CD14-positive monocyte (primary cell): ENCODE measurements at regions not wholly inside any gene's neighbourhood (a gene's known extent, or its start where the extent isn't known, plus 50 kb on each side); places are given as distances from the start of the nearest gene placed in this dataset.

Experiments
- DNase-seq, 3 donors: peaks; one replicate each; pipeline ENCODE4 v3.0.0-alpha.2; 2011 to 2022
- H2AFZ ChIP-seq: 2 replicates; pipeline ENCODE4 v1.6.0; 2012; ENCODE audit warnings: mild to moderate bottlenecking, low read depth, low read length, inconsistent platforms; ENCODE audit not compliant: insufficient read depth, poor library complexity, severe bottlenecking
- H3K27ac ChIP-seq, 2 donors: 1 replicate in 1 of 2; 2 replicates in 1 of 2; pipeline ENCODE4 v1.5.1; 2012 to 2013; ENCODE audit warnings: low read length in 2 of 2, control low read depth in 1 of 2, inconsistent platforms in 1 of 2, low read depth in 1 of 2, mild to moderate bottlenecking in 1 of 2
- H3K27me3 ChIP-seq, 2 donors: one replicate each; pipeline versions ENCODE4 v1.6.0 to v1.6.1; 2011 to 2013; ENCODE audit warnings: low read length in 2 of 2; ENCODE audit not compliant: control insufficient read depth in 2 of 2, insufficient read depth in 2 of 2
- H3K36me3 ChIP-seq, 2 donors: replicated peaks in 1 of 2; 1 replicate in 1 of 2; 2 replicates in 1 of 2; pipeline versions ENCODE4 v1.5.1 to v1.6.1; 2012 to 2013; ENCODE audit warnings: low read length in 2 of 2, control low read depth in 1 of 2, inconsistent platforms in 1 of 2, mild to moderate bottlenecking in 1 of 2; ENCODE audit not compliant: insufficient read depth in 2 of 2, control insufficient read depth in 1 of 2
- H3K4me1 ChIP-seq, 2 donors: 1 replicate in 1 of 2; 2 replicates in 1 of 2; pipeline versions ENCODE4 v1.5.1 to v1.6.1; 2012 to 2013; ENCODE audit warnings: low read length in 2 of 2, control low read depth in 1 of 2, inconsistent platforms in 1 of 2, mild to moderate bottlenecking in 1 of 2, moderate library complexity in 1 of 2; ENCODE audit not compliant: insufficient read depth in 2 of 2, control insufficient read depth in 1 of 2
- H3K4me2 ChIP-seq: replicated peaks from 2 replicates; pipeline ENCODE3; 2012; ENCODE audit warnings: low read length, moderate library complexity, mild to moderate bottlenecking; ENCODE audit not compliant: poor library complexity, severe bottlenecking; ENCODE audit errors: extremely low read depth
- H3K4me3 ChIP-seq, 3 experiments: fragments of 200-600 bp in 1 of 3; sonication (generic) in 1 of 3; replicated peaks in 1 of 3; 1 replicate in 2 of 3; 2 replicates in 1 of 3; pipeline ENCODE4 v1.5.1; 2011 to 2013; ENCODE audit warnings: low read length in 3 of 3, mild to moderate bottlenecking in 3 of 3, control low read depth in 2 of 3, low read depth in 2 of 3, inconsistent platforms in 1 of 3, moderate library complexity in 1 of 3
- H3K79me2 ChIP-seq: 2 replicates; pipeline ENCODE4 v1.6.0; 2012; ENCODE audit warnings: mild to moderate bottlenecking, control low read depth, inconsistent platforms, low read length, moderate library complexity; ENCODE audit not compliant: insufficient read depth
- H3K9ac ChIP-seq: 2 replicates; pipeline ENCODE4 v1.6.0; 2017; ENCODE audit warnings: low read length, mild to moderate bottlenecking; ENCODE audit not compliant: insufficient read depth, poor library complexity, severe bottlenecking
- H3K9me3 ChIP-seq, 2 donors: replicated peaks in 1 of 2; 1 replicate in 1 of 2; 2 replicates in 1 of 2; pipeline versions ENCODE4 v1.5.1 to v1.6.1; 2012 to 2013; ENCODE audit warnings: low read length in 2 of 2, control low read depth in 1 of 2; ENCODE audit not compliant: control insufficient read depth in 1 of 2, insufficient read depth in 1 of 2
- H4K20me1 ChIP-seq: 2 replicates; pipeline ENCODE4 v1.6.0; 2012; ENCODE audit warnings: mild to moderate bottlenecking, low read length, control low read depth, moderate library complexity; ENCODE audit not compliant: insufficient read depth
- H3K27ac Mint-ChIP-seq, 7 donors: one replicate each; pipeline ENCODE4 v1.8.0; 2020; ENCODE audit warnings: mild to moderate bottlenecking in 7 of 7, mixed read lengths in 7 of 7, moderate library complexity in 6 of 7, inconsistent platforms in 2 of 7
- H3K27me3 Mint-ChIP-seq, 3 donors: one replicate each; pipeline ENCODE4 v1.8.0; 2021 to 2022; ENCODE audit warnings: low read depth in 3 of 3, mild to moderate bottlenecking in 3 of 3, mixed read lengths in 3 of 3, moderate library complexity in 3 of 3, inconsistent platforms in 1 of 3
- H3K36me3 Mint-ChIP-seq, 2 donors: one replicate each; pipeline ENCODE4 v1.8.0; 2020; ENCODE audit warnings: mixed read lengths in 2 of 2, inconsistent platforms in 1 of 2, mild to moderate bottlenecking in 1 of 2
- H3K4me1 Mint-ChIP-seq: one replicate; pipeline ENCODE4 v1.8.0; 2020; ENCODE audit warnings: mild to moderate bottlenecking, mixed read lengths
- H3K4me3 Mint-ChIP-seq, 2 donors: one replicate each; pipeline ENCODE4 v1.8.0; 2020; ENCODE audit warnings: mild to moderate bottlenecking in 2 of 2, mixed read lengths in 2 of 2, moderate library complexity in 1 of 2
- H3K9me3 Mint-ChIP-seq, 7 donors: one replicate each; pipeline ENCODE4 v1.8.0; 2020 to 2022; ENCODE audit warnings: mixed read lengths in 7 of 7, mild to moderate bottlenecking in 6 of 7, moderate library complexity in 6 of 7, inconsistent platforms in 2 of 7
- CTCF ChIP-seq: fragments of 200-600 bp; IDR thresholded peaks from one replicate; pipeline ENCODE4 v1.8.0; 2022; ENCODE audit warnings: antibody characterized with exemption, mild to moderate bottlenecking
- WGBS: methylation state at CpG from one replicate; pipeline ENCODE4 v1.1.5; 2013; ENCODE audit warnings: missing lambda C conversion rate; ENCODE audit not compliant: insufficient coverage; 5-methylcytosine and 5-hydroxymethylcytosine counted together
- intact Hi-C, 2 donors: fragments of 100-400 bp; cut with micrococcal nuclease; formaldehyde crosslinking; loops; one replicate each; pipeline versions ENCODE4 v1.15.0 to v1.15.1; 2023

DNA sequence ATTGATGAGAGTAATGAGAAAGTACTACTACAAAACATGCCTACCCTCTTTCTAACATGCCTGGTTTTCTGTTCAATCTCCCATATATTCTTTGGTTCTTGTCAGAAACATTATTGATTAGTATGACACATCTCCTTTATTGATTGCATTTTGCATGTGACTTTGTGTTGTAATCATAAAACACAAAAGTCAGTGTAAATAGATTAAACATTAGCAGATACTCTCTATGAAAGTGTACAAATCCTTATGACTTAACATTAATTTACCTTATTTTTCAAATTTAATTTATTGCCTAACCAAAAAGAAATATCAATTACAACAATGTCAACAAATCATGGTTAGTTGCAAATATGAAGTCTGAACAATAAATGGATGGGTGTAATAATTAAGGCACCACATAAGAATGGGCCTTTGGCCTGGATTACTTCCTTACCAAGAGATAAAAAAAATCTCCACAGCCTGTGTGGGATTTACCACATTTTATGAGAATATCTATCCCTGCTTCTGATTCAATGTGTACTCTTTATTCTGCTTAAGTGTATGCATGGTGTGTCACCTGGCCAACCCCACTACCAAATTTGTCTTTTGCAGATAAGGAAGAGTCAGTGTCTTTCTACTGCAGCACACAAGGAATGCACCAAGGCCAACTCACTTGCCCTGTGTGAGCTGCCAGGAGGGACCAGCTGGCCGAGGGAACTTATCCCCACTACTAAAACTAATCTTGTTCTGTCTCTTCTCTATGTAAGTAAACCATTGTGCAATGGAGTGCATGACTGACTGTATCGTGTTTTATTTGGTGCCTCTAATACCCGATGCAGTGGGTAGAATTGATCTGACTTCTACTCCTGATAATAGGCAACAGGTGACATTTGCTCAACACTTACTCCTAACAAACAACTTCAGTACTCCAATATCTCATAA lies 1001.9 kb upstream of the CDH10 start:
- no peak overlapping the region for H3K4me3 Mint-ChIP-seq
- Histone ChIP-seq H4K20me1 (no peaks in the 10 kb centered on the region), H2AFZ (no peak overlapping the region), H3K79me2 (no peaks in the 10 kb centered on the region), H3K36me3 (no peaks in the 10 kb centered on the region), H3K9ac (no peak overlapping the region), H3K4me1 (no peaks in the 10 kb centered on the region), H3K4me2 (no peak overlapping the region), H3K9me3 (peaks cover 4 to 5% of the 10 kb centered on the region in 2 donors), H3K27ac (no peak overlapping the region), H3K27me3 (no peaks in the 10 kb centered on the region), H3K4me3 (no peak overlapping the region)
- no peaks in the 10 kb centered on the region for H3K4me1 Mint-ChIP-seq
- no CpG with 5 or more reads among the region's 3 CpGs for WGBS
- no peak for DNase-seq
- H3K9me3 Mint-ChIP-seq: peaks cover 0 to 12% (median 4%) of the 10 kb centered on the region in 7 donors
- intact Hi-C loops: no loop called here
- peaks cover 0 to 2% (median 2%) of the 10 kb centered on the region in 3 donors for H3K27me3 Mint-ChIP-seq
- H3K27ac Mint-ChIP-seq: no peak overlapping the region
- no peak for TF ChIP-seq CTCF
- no peaks in the 10 kb centered on the region for H3K36me3 Mint-ChIP-seq

GRCh38 chr5:25641124-25641523 lies 996.3 kb upstream of the CDH10 start:
- H3K79me2 ChIP-seq: no peaks in the 10 kb centered on the region
- intact Hi-C loops: no loop called here
- H3K36me3 ChIP-seq: no peaks in the 10 kb centered on the region
- H3K4me2 ChIP-seq: no peak overlapping the region
- no peak overlapping the region for H2AFZ ChIP-seq
- H3K9me3 ChIP-seq: peaks cover 0 to 4% of the 10 kb centered on the region in 2 donors
- Mint-ChIP-seq H3K9me3 (peaks cover 0 to 9% (median 0%) of the 10 kb centered on the region in 7 donors), H3K36me3 (no peaks in the 10 kb centered on the region), H3K27ac (no peak overlapping the region), H3K27me3 (peaks cover 0 to 2% (median 2%) of the 10 kb centered on the region in 3 donors), H3K4me1 (no peaks in the 10 kb centered on the region), H3K4me3 (no peak overlapping the region)
- TF ChIP-seq CTCF: no peak
- H3K4me3 ChIP-seq: no peak overlapping the region
- H3K27me3 ChIP-seq: no peaks in the 10 kb centered on the region
- no peak overlapping the region for H3K27ac ChIP-seq
- no peaks in the 10 kb centered on the region for H4K20me1 ChIP-seq
- WGBS: 100% methylated on average over 1 of the region's 2 CpGs
- no peak overlapping the region for H3K9ac ChIP-seq
- H3K4me1 ChIP-seq: no peaks in the 10 kb centered on the region
- no peak for DNase-seq
